Heart left ventricle (tissue), 16 donors: ENCODE measurements at regions not wholly inside any gene's neighbourhood (a gene's known extent, or its start where the extent isn't known, plus 50 kb on each side); places are given as distances from the start of the nearest gene placed in this dataset.

Experiments used
- ATAC-seq, 4 donors: fragments of 200-7000 bp; cut with Tn5 transposase; one replicate each; pipeline ENCODE4 v1.9.1; 2020 to 2022; ENCODE audit warnings: moderate library complexity in 4 of 4, mild to moderate bottlenecking in 3 of 4, moderate number of reproducible peaks in 1 of 4
- DNase-seq, 5 donors: peaks; one replicate each; pipeline ENCODE4 v3.0.0-alpha.2; 2020
- H3K27ac ChIP-seq, 12 donors: fragments of 200-600 bp; sonication (generic) in 4 of 12; one replicate each; pipeline versions ENCODE4 v1.5.0 to v1.8.0; 2016 to 2022; ENCODE audit warnings: mild to moderate bottlenecking in 2 of 12
- H3K27me3 ChIP-seq, 9 donors: fragments of 200-600 bp; sonication (generic) in 2 of 9; one replicate each; pipeline versions ENCODE4 v1.5.1 to v1.8.0; 2016 to 2022; ENCODE audit warnings: mild to moderate bottlenecking in 3 of 9
- H3K36me3 ChIP-seq, 9 donors: fragments of 200-600 bp; sonication (generic) in 2 of 9; one replicate each; pipeline versions ENCODE4 v1.5.0 to v1.8.0; 2018 to 2022; ENCODE audit warnings: mild to moderate bottlenecking in 2 of 9
- H3K4me1 ChIP-seq, 12 donors: fragments of 200-600 bp; sonication (generic) in 4 of 12; one replicate each; pipeline versions ENCODE4 v1.5.0 to v1.8.0; 2016 to 2022; ENCODE audit warnings: mild to moderate bottlenecking in 3 of 12
- H3K4me3 ChIP-seq, 12 donors: fragments of 200-600 bp; sonication (generic) in 4 of 12; one replicate each; pipeline versions ENCODE4 v1.5.0 to v1.8.0; 2017 to 2022; ENCODE audit warnings: mild to moderate bottlenecking in 9 of 12, moderate library complexity in 4 of 12
- H3K9me3 ChIP-seq, 12 donors: fragments of 200-600 bp; sonication (generic) in 4 of 12; one replicate each; pipeline versions ENCODE4 v1.5.0 to v1.8.0; 2016 to 2022; ENCODE audit warnings: mild to moderate bottlenecking in 1 of 12
- POLR2A ChIP-seq, 2 donors: fragments of 450-650 bp; IDR thresholded peaks; one replicate each; pipeline ENCODE4 v1.6.1; 2017; ENCODE audit warnings: antibody characterized with exemption in 2 of 2, mild to moderate bottlenecking in 2 of 2, moderate library complexity in 2 of 2
- WGBS, 4 donors: extraction: QIAGEN DNeasy Blood & Tissue Kit in 2 of 4; methylation state at CpG; one replicate each; pipeline versions ENCODE4 v1.1.5 to v1.1.7; 2013 to 2018; 5-methylcytosine and 5-hydroxymethylcytosine counted together
- intact Hi-C, 10 donors: fragments of 100-400 bp; cut with DNase I; formaldehyde crosslinking; loops; one replicate each; pipeline versions ENCODE4 v1.11.1 to v1.14.2; 2022
- TF ChIP-seq, protein P1 (sequence below), 12 donors: fragments of 200-600 bp; sonication (generic) in 4 of 12; IDR thresholded peaks; one replicate each; pipeline versions ENCODE4 v1.5.0 to v1.8.0; 2018 to 2022; ENCODE audit warnings: antibody characterized with exemption in 12 of 12, mild to moderate bottlenecking in 5 of 12
- donor health status: ischemic (EF 13 %, LVEDD 7.1; RV severe dilation, severe dysfunction).
- donor health status: healthy with polysubstance abuse.
- donor health status: DM: no; HTN: yes; CAD: no.
- donor health status: DM: no; HTN: no; CAD: no.
- donor health status: ischemic (EF 25% LVEDD 6.9; RV normal size, moderate dysfunction).
- donor health status: ischemic (EF 25% LVEDD 5.7; RV mildly dilated, moderate dysfunction).
- donor health status: healthy.
- donor health status: DM: yes; HTN: yes; CAD: no.
- donor health status: ischemic (EF 35%, LVEDD 5.7; RV mildly dilated, moderate dysfunction).
- donor health status: nonischemic (EF 11% LVEDD 7.7; RV severe dilation, severe dysfunction).
- donor health status: DM: yes; HTN: yes; CAD: no.
- donor health status: PGD.
- donor health status: ischemic (EF 29% LVEDD 5.4; RV normal size, mild dysfunction).
- donor health status: nonischemic (EF 23%, LVEDD 6.1; RV moderate dilation, normal function).

GRCh38 chr1:58886611-58887010 lies 102.8 kb upstream of the JUN start:
- ATAC-seq (peak; percentile 29 to 66 (median 62)), DNase-seq (peak in 2 of 5 donors; percentile 44 to 51)
- Histone ChIP-seq H3K36me3 (no peaks in the 10 kb centered on the region), H3K27me3 (no peaks in the 10 kb centered on the region), H3K4me3 (no peak overlapping the region), H3K27ac (peak overlapping the region in 10 of 12 donors; percentile 16 to 85 (median 60)), H3K9me3 (no peaks in the 10 kb centered on the region), H3K4me1 (peaks cover 5 to 77% (median 43%) of the 10 kb centered on the region in 12 donors)
- TF ChIP-seq POLR2A (IDR thresholded peaks at IDR 0.05): no peak
- TF ChIP-seq, protein P1, sequence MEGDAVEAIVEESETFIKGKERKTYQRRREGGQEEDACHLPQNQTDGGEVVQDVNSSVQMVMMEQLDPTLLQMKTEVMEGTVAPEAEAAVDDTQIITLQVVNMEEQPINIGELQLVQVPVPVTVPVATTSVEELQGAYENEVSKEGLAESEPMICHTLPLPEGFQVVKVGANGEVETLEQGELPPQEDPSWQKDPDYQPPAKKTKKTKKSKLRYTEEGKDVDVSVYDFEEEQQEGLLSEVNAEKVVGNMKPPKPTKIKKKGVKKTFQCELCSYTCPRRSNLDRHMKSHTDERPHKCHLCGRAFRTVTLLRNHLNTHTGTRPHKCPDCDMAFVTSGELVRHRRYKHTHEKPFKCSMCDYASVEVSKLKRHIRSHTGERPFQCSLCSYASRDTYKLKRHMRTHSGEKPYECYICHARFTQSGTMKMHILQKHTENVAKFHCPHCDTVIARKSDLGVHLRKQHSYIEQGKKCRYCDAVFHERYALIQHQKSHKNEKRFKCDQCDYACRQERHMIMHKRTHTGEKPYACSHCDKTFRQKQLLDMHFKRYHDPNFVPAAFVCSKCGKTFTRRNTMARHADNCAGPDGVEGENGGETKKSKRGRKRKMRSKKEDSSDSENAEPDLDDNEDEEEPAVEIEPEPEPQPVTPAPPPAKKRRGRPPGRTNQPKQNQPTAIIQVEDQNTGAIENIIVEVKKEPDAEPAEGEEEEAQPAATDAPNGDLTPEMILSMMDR (IDR thresholded peaks at IDR 0.05): no peak
- intact Hi-C loops: loop anchor here in 1 of 10 donors (5.0 kb wide), 1 partner anchor 64 kb away; no protein-coding TSS in a partner anchor
- 67 to 81% (median 68%) methylated on average over 4 of the region's 4 CpGs for WGBS, 4 donors

DNA sequence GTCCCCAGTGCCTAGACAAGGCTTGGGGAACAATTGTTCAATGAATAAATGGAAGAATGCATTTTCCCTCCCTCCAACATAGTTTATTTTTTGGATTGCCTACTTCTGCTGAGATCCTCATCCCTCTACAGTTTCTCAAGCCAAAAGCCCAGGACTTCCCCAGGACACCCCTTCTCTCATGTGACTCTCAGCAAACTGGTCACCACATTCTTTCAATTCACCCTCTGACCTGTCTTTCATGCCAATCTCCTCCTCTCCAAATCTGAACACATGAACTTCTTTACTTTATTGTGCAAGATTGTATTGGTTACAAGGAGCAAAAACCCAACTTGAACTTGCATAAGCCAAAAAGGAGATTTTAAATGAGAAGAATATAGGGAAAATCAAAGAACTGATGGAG lies 103.2 kb upstream of the JUN start:
- H3K27ac ChIP-seq: peak overlapping the region in 10 of 12 donors; percentile 4 to 85 (median 50)
- H3K9me3 ChIP-seq: no peaks in the 10 kb centered on the region
- no peaks in the 10 kb centered on the region for H3K36me3 ChIP-seq
- peaks cover 5 to 72% (median 43%) of the 10 kb centered on the region in 12 donors for H3K4me1 ChIP-seq
- H3K27me3 ChIP-seq: no peaks in the 10 kb centered on the region
- TF ChIP-seq, protein P1 (IDR thresholded peaks at IDR 0.05): no peak
- TF ChIP-seq POLR2A (IDR thresholded peaks at IDR 0.05): no peak
- intact Hi-C loops: loop anchor here in 1 of 10 donors (5.0 kb wide), 1 partner anchor 65 kb away; no protein-coding TSS in a partner anchor
- H3K4me3 ChIP-seq: no peak overlapping the region
- no peak for DNase-seq
- ATAC-seq: peak in 1 of 4 donors; percentile 4

DNA sequence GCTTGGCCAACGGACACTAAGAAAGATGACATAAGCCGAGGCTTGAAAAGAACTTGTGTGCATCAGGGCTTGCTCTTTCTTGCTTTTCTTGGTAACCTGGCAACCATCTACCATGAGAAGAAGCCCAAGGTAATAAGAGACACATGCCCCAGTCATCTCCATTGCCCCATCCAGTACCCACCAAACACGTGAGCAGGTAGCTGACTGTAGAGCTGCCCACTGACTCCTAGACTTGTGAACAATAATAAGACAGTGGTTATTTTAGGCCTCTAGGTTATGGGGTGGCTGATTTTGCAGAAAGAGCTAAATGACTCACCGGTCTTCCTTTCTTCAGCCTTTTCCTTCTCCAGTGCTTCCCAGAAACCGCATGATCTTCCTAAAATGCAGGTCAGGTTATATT lies 105.0 kb upstream of the JUN start:
- TF ChIP-seq, protein P1 (IDR thresholded peaks at IDR 0.05): no peak
- TF ChIP-seq POLR2A (IDR thresholded peaks at IDR 0.05): no peak
- H3K4me1 ChIP-seq: peaks cover 0 to 61% (median 41%) of the 10 kb centered on the region in 12 donors
- ATAC-seq (no peak), DNase-seq (no peak)
- intact Hi-C loops: loop anchor here in 1 of 10 donors (5.0 kb wide), 1 partner anchor 67 kb away; no protein-coding TSS in a partner anchor
- 84 to 92% (median 87%) methylated on average over 5 of the region's 5 CpGs for WGBS, 4 donors
- no peak overlapping the region for H3K27ac ChIP-seq
- H3K36me3 ChIP-seq: no peaks in the 10 kb centered on the region
- H3K9me3 ChIP-seq: no peaks in the 10 kb centered on the region
- no peaks in the 10 kb centered on the region for H3K27me3 ChIP-seq
- no peak overlapping the region for H3K4me3 ChIP-seq

GRCh38 chr1:58890113-58890512 lies 106.3 kb upstream of the JUN start:
- ATAC-seq (peak in 1 of 4 donors; percentile 16), DNase-seq (no peak)
- intact Hi-C loops: loop anchor here in 2 of 10 donors (10.0 kb wide), 2 partner anchors 255 to 405 kb away; partner anchors contain the start of gene FGGY (in 1 of the 2)
- no peak overlapping the region for H3K4me3 ChIP-seq
- H3K27ac ChIP-seq: peak overlapping the region in 1 of 12 donors; percentile 26
- H3K36me3 ChIP-seq: no peaks in the 10 kb centered on the region
- WGBS, 4 donors: 88 to 97% (median 91%) methylated on average over 3 of the region's 3 CpGs
- no peaks in the 10 kb centered on the region for H3K27me3 ChIP-seq
- TF ChIP-seq POLR2A (IDR thresholded peaks at IDR 0.05): no peak
- TF ChIP-seq, protein P1 (IDR thresholded peaks at IDR 0.05): no peak
- H3K9me3 ChIP-seq: no peaks in the 10 kb centered on the region
- H3K4me1 ChIP-seq: peaks cover 4 to 61% (median 39%) of the 10 kb centered on the region in 12 donors
